ENCODE measurements at regions not wholly inside any gene's neighbourhood (a gene's known extent, or its start where the extent isn't known, plus 50 kb on each side); places are given as distances from the start of the nearest gene placed in this dataset.

GRCh38 chr10:113435881-113436280 lies 117.0 kb upstream of the HABP2 start:
- DNase-seq (ENCODE audit: low read depth in 2 of 2, low spot score in 1 of 2), result no peak

- no peak for DNase-seq (ENCODE audit: low read depth in 2 of 2, low spot score in 1 of 2)
Measured at GRCh38 chr10:113436851-113437250, 116.0 kb upstream of the HABP2 start.

GRCh38 chr10:113438652-113439051 lies 114.2 kb upstream of the HABP2 start:
- no peak for DNase-seq (ENCODE audit: low read depth in 2 of 2, low spot score in 1 of 2)

GRCh38 chr10:113441220-113441619 lies 111.6 kb upstream of the HABP2 start:
- DNase-seq (ENCODE audit: low read depth in 2 of 2, low spot score in 1 of 2), result no peak

- DNase-seq (ENCODE audit: low read depth in 2 of 2, low spot score in 1 of 2), result no peak
Measured at GRCh38 chr10:113441686-113442270, 111.1 kb upstream of the HABP2 start.

- no peak for DNase-seq (ENCODE audit: low read depth in 2 of 2, low spot score in 1 of 2)
Measured at GRCh38 chr10:113442336-113442735, 110.5 kb upstream of the HABP2 start.

GRCh38 chr10:113443141-113443925 lies 109.5 kb upstream of the HABP2 start:
- no peak for DNase-seq (ENCODE audit: low read depth in 2 of 2, low spot score in 1 of 2)

- DNase-seq (ENCODE audit: low read depth in 2 of 2, low spot score in 1 of 2), result no peak
Measured at GRCh38 chr10:113444766-113445365, 108.0 kb upstream of the HABP2 start.

- DNase-seq (ENCODE audit: low read depth in 2 of 2, low spot score in 1 of 2), result no peak
Measured at GRCh38 chr10:113445736-113446135, 107.1 kb upstream of the HABP2 start.

- no peak for DNase-seq (ENCODE audit: low read depth in 2 of 2, low spot score in 1 of 2)
Measured at GRCh38 chr10:113446739-113447138, 106.1 kb upstream of the HABP2 start.

GRCh38 chr10:113447278-113447677 lies 105.6 kb upstream of the HABP2 start:
- DNase-seq (ENCODE audit: low read depth in 2 of 2, low spot score in 1 of 2), result no peak

- no peak for DNase-seq (ENCODE audit: low read depth in 2 of 2, low spot score in 1 of 2)
Measured at GRCh38 chr10:113449006-113449695, 103.7 kb upstream of the HABP2 start.

GRCh38 chr10:113450046-113450804 lies 102.6 kb upstream of the HABP2 start:
- no peak for DNase-seq (ENCODE audit: low read depth in 2 of 2, low spot score in 1 of 2)

GRCh38 chr10:113450906-113451305 lies 101.9 kb upstream of the HABP2 start:
- no peak for DNase-seq (ENCODE audit: low read depth in 2 of 2, low spot score in 1 of 2)

- DNase-seq (ENCODE audit: low read depth in 2 of 2, low spot score in 1 of 2), result no peak
Measured at GRCh38 chr10:113452146-113452845, 100.6 kb upstream of the HABP2 start.

GRCh38 chr10:113453351-113453750 lies 99.5 kb upstream of the HABP2 start:
- DNase-seq (ENCODE audit: low read depth in 2 of 2, low spot score in 1 of 2), result no peak

- DNase-seq (ENCODE audit: low read depth in 2 of 2, low spot score in 1 of 2), result no peak
Measured at GRCh38 chr10:113454341-113455061, 98.4 kb upstream of the HABP2 start.

GRCh38 chr10:113455947-113456346 lies 96.9 kb upstream of the HABP2 start:
- DNase-seq (ENCODE audit: low read depth in 2 of 2, low spot score in 1 of 2), result no peak

- DNase-seq (ENCODE audit: low read depth in 2 of 2, low spot score in 1 of 2), result no peak
Measured at GRCh38 chr10:113456741-113457140, 96.1 kb upstream of the HABP2 start.

GRCh38 chr10:113457408-113457807 lies 95.4 kb upstream of the HABP2 start:
- no peak for DNase-seq (ENCODE audit: low read depth in 2 of 2, low spot score in 1 of 2)
